ENCODE measurements at regions not wholly inside any gene's neighbourhood (a gene's known extent, or its start where the extent isn't known, plus 50 kb on each side); places are given as distances from the start of the nearest gene placed in this dataset.

GRCh38 chr20:12595841-12596240 lies 412.9 kb upstream of the SPTLC3 start:
- Mint-ChIP-seq H3K27me3 (ENCODE audit: low read depth in 3 of 3) (no peaks in the 10 kb centered on the region), H3K4me1 (no peaks in the 10 kb centered on the region), H3K4me3 (no peak overlapping the region), H3K9me3 (peaks cover 0 to 10% (median 1%) of the 10 kb centered on the region in 7 donors), H3K27ac (no peak overlapping the region), H3K36me3 (no peaks in the 10 kb centered on the region)
- H3K9ac ChIP-seq (ENCODE audit: insufficient read depth, low read length, poor library complexity, severe bottlenecking): no peak overlapping the region
- H3K4me3 ChIP-seq (replicated peaks in 1 of 3; ENCODE audit: low read depth in 2 of 3, low read length in 3 of 3): no peak overlapping the region
- TF ChIP-seq CTCF (IDR thresholded peaks at IDR 0.05): no peak
- no peaks in the 10 kb centered on the region for H3K27me3 ChIP-seq (ENCODE audit: control insufficient read depth in 2 of 2, insufficient read depth in 2 of 2, low read length in 2 of 2)
- no peaks in the 10 kb centered on the region for H3K36me3 ChIP-seq (replicated peaks in 1 of 2; ENCODE audit: control insufficient read depth in 1 of 2, insufficient read depth in 2 of 2, low read length in 2 of 2)
- no peak overlapping the region for H3K4me2 ChIP-seq (replicated peaks; ENCODE audit: extremely low read depth, low read length, poor library complexity, severe bottlenecking)
- no peak overlapping the region for H2AFZ ChIP-seq (ENCODE audit: insufficient read depth, low read depth, low read length, poor library complexity, severe bottlenecking)
- H3K79me2 ChIP-seq (ENCODE audit: insufficient read depth, low read length): no peaks in the 10 kb centered on the region
- WGBS (ENCODE audit: insufficient coverage): 100% methylated on average over 1 of the region's 2 CpGs
- no peaks in the 10 kb centered on the region for H3K9me3 ChIP-seq (replicated peaks in 1 of 2; ENCODE audit: control insufficient read depth in 1 of 2, insufficient read depth in 1 of 2, low read length in 2 of 2)
- H3K27ac ChIP-seq (ENCODE audit: low read depth in 1 of 2, low read length in 2 of 2): no peak overlapping the region
- no peaks in the 10 kb centered on the region for H4K20me1 ChIP-seq (ENCODE audit: insufficient read depth, low read length)
- DNase-seq: no peak
- intact Hi-C loops (cut with micrococcal nuclease): no loop called here
- no peaks in the 10 kb centered on the region for H3K4me1 ChIP-seq (ENCODE audit: control insufficient read depth in 1 of 2, insufficient read depth in 2 of 2, low read length in 2 of 2)

GRCh38 chr20:12596863-12597262 lies 411.9 kb upstream of the SPTLC3 start:
- Histone ChIP-seq H3K27me3 (ENCODE audit: control insufficient read depth in 2 of 2, insufficient read depth in 2 of 2, low read length in 2 of 2) (no peaks in the 10 kb centered on the region), H3K9ac (ENCODE audit: insufficient read depth, low read length, poor library complexity, severe bottlenecking) (no peak overlapping the region), H3K4me3 (replicated peaks in 1 of 3; ENCODE audit: low read depth in 2 of 3, low read length in 3 of 3) (no peak overlapping the region), H3K79me2 (ENCODE audit: insufficient read depth, low read length) (no peaks in the 10 kb centered on the region), H4K20me1 (ENCODE audit: insufficient read depth, low read length) (no peaks in the 10 kb centered on the region), H3K9me3 (replicated peaks in 1 of 2; ENCODE audit: control insufficient read depth in 1 of 2, insufficient read depth in 1 of 2, low read length in 2 of 2) (no peaks in the 10 kb centered on the region), H3K4me1 (ENCODE audit: control insufficient read depth in 1 of 2, insufficient read depth in 2 of 2, low read length in 2 of 2) (no peaks in the 10 kb centered on the region), H3K36me3 (replicated peaks in 1 of 2; ENCODE audit: control insufficient read depth in 1 of 2, insufficient read depth in 2 of 2, low read length in 2 of 2) (no peaks in the 10 kb centered on the region), H2AFZ (ENCODE audit: insufficient read depth, low read depth, low read length, poor library complexity, severe bottlenecking) (no peak overlapping the region), H3K27ac (ENCODE audit: low read depth in 1 of 2, low read length in 2 of 2) (no peak overlapping the region), H3K4me2 (replicated peaks; ENCODE audit: extremely low read depth, low read length, poor library complexity, severe bottlenecking) (no peak overlapping the region)
- intact Hi-C loops (cut with micrococcal nuclease): no loop called here
- 42% methylated on average over 2 of the region's 2 CpGs for WGBS (ENCODE audit: insufficient coverage)
- H3K27me3 Mint-ChIP-seq (ENCODE audit: low read depth in 3 of 3): no peaks in the 10 kb centered on the region
- TF ChIP-seq CTCF (IDR thresholded peaks at IDR 0.05): no peak
- H3K4me3 Mint-ChIP-seq: no peak overlapping the region
- H3K36me3 Mint-ChIP-seq: no peaks in the 10 kb centered on the region
- no peaks in the 10 kb centered on the region for H3K4me1 Mint-ChIP-seq
- no peak overlapping the region for H3K27ac Mint-ChIP-seq
- peaks cover 0 to 10% (median 0%) of the 10 kb centered on the region in 7 donors for H3K9me3 Mint-ChIP-seq
- no peak for DNase-seq

All from CD14-positive monocyte (primary cell).